ENCODE measurements at regions not wholly inside any gene's neighbourhood (a gene's known extent, or its start where the extent isn't known, plus 50 kb on each side); places are given as distances from the start of the nearest gene placed in this dataset.
A peak's percentile ranks its signal among the peaks of the same experiment; 100 is the strongest.

- no peak for TF ChIP-seq ZC3H11A (IDR thresholded peaks at IDR 0.05)
- TF ChIP-seq E2F6 (IDR thresholded peaks at IDR 0.05; ENCODE audit: borderline replicate concordance, low read depth), result no peak
- no peak for TF ChIP-seq MYC (IDR thresholded peaks at IDR 0.05; ENCODE audit: borderline replicate concordance, low read length)
- DNase-seq (ENCODE audit: low read depth in 1 of 2, low spot score in 1 of 2) (no peak), ATAC-seq (no peak), FAIRE-seq (no peak)
- Histone ChIP-seq H3K9me3 (0 out of 3 replicates have a peak, but pooled peaks cover 2% of the 10 kb centered on the region), H3K4me3 (no peak overlapping the region), H3K4me1 (0 out of 3 replicates have a peak, but pooled peaks cover 6% of the 10 kb centered on the region), H3K27ac (peak overlapping the region in 1 of 2 experiments; percentile 57; a peak in 3 of 6 replicates), H3K4me2 (no peak overlapping the region)
- 52% methylated on average over 1 of the region's 1 CpG for WGBS (ENCODE audit: missing lambda C conversion rate)
- ChIA-PET CTCF (interaction anchor here (0.8 to 1.9 kb wide), 2 partner anchors 10 to 213 kb away, joined by 3 to 7 read pairs; partner anchors contain the start of gene KCNJ6), POLR2A (no interaction called here)
Measured at GRCh38 chr21:38129711-38130110, 127.1 kb upstream of the KCNJ15 start.

- 84% methylated on average over 3 of the region's 3 CpGs for WGBS (ENCODE audit: missing lambda C conversion rate)
- FAIRE-seq, result no peak
- no peak for DNase-seq (ENCODE audit: low read depth in 1 of 2, low spot score in 1 of 2)
- TF ChIP-seq HES2 (IDR thresholded peaks at IDR 0.05) (no peak), BCL3 (IDR thresholded peaks at IDR 0.05) (no peak)
- ATAC-seq, result no peak
- H3K9me3 ChIP-seq, result 0 out of 3 replicates have a peak, but pooled peaks cover 13% of the 10 kb centered on the region
- POLR2A ChIA-PET, result no interaction called here
- H3K4me2 ChIP-seq, result no peak overlapping the region
- peaks cover 23% of the 10 kb centered on the region for H3K4me1 ChIP-seq
- CTCF ChIA-PET, result interaction anchor here (0.6 kb wide), 1 partner anchor 125 kb away, joined by 4 read pairs; no protein-coding TSS in a partner anchor
- H3K27ac ChIP-seq, result peak overlapping the region; percentile 19 to 46; a peak in 1 of 6 replicates
- H3K4me3 ChIP-seq, result no peak overlapping the region
Measured at GRCh38 chr21:38133240-38133639, 123.6 kb upstream of the KCNJ15 start.

GRCh38 chr21:38134084-38134873, 122.5 kb upstream of the KCNJ15 start:
- ATAC-seq (no peak), FAIRE-seq (no peak), DNase-seq (ENCODE audit: low read depth in 1 of 2, low spot score in 1 of 2) (no peak)
- Histone ChIP-seq H3K9me3 (0 out of 3 replicates have a peak, but pooled peaks cover 15% of the 10 kb centered on the region), H3K4me2 (no peak overlapping the region), H3K4me1 (peaks cover 34% of the 10 kb centered on the region), H3K4me3 (no peak overlapping the region), H3K27ac (peak overlapping the region; percentile 85 to 99; a peak in 5 of 6 replicates)
- ChIA-PET POLR2A (no interaction called here), CTCF (no interaction called here)
- 89% methylated on average over 3 of the region's 3 CpGs for WGBS (ENCODE audit: missing lambda C conversion rate)
- TF ChIP-seq TP53 (CRISPR knock-in tag; IDR thresholded peaks at IDR 0.05) (no peak), CHD4 (IDR thresholded peaks at IDR 0.05; ENCODE audit: borderline replicate concordance) (no peak), E2F6 (IDR thresholded peaks at IDR 0.05; ENCODE audit: borderline replicate concordance, low read depth) (no peak), TFCP2L1 (CRISPR knock-in tag; IDR thresholded peaks at IDR 0.05) (no peak), MYC (IDR thresholded peaks at IDR 0.05; ENCODE audit: borderline replicate concordance, low read length) (no peak), KDM5A (IDR thresholded peaks at IDR 0.05) (no peak), CHD2 (IDR thresholded peaks at IDR 0.05; ENCODE audit: low read length, partially characterized antibody) (no peak), EP300 (IDR thresholded peaks at IDR 0.05) (no peak), ZFP36 (IDR thresholded peaks at IDR 0.05; ENCODE audit: borderline replicate concordance, partially characterized antibody) (no peak), USF2 (IDR thresholded peaks at IDR 0.05) (no peak), HOXB5 (CRISPR knock-in tag; IDR thresholded peaks at IDR 0.05) (no peak), HEYL (CRISPR knock-in tag; IDR thresholded peaks at IDR 0.05) (no peak), CEBPB (IDR thresholded peaks at IDR 0.05) (no peak), EHMT2 (IDR thresholded peaks at IDR 0.05; ENCODE audit: low read depth) (no peak), POLR2AphosphoS2 (conservative IDR thresholded peaks at IDR 0.05; ENCODE audit: low read length) (no peak), NR3C1 (IDR thresholded peaks at IDR 0.05) (no peak), NPAS2 (CRISPR knock-in tag; IDR thresholded peaks at IDR 0.05; ENCODE audit: borderline replicate concordance) (no peak), HMGXB4 (CRISPR knock-in tag; IDR thresholded peaks at IDR 0.05; ENCODE audit: borderline replicate concordance) (no peak), CTCF (IDR thresholded peaks at IDR 0.05) (no peak)

Measured in A549 (cell line).